H9 (cell line): ENCODE measurements at regions not wholly inside any gene's neighbourhood (a gene's known extent, or its start where the extent isn't known, plus 50 kb on each side); places are given as distances from the start of the nearest gene placed in this dataset.

Source experiments
- DNase-seq: peaks from one replicate; pipeline ENCODE4 v3.0.0-alpha.2; 2017
- H2AFZ ChIP-seq: one replicate; pipeline ENCODE4 v1.6.1; 2013; ENCODE audit warnings: mild to moderate bottlenecking, low read length, control low read depth, moderate library complexity
- H2AK5ac ChIP-seq: 2 replicates; pipeline ENCODE4 v1.6.1; 2013; ENCODE audit warnings: low read length, control low read depth, mixed read lengths; ENCODE audit not compliant: insufficient read length
- H2BK120ac ChIP-seq: one replicate; pipeline ENCODE4 v1.6.1; 2013; ENCODE audit warnings: low read depth, mild to moderate bottlenecking, low read length, control low read depth, inconsistent platforms; ENCODE audit not compliant: poor library complexity, severe bottlenecking
- H2BK12ac ChIP-seq: 2 replicates; pipeline ENCODE4 v1.6.1; 2013; ENCODE audit warnings: low read length, control low read depth, mixed read lengths, low read depth; ENCODE audit not compliant: insufficient read length
- H2BK15ac ChIP-seq: 2 replicates; pipeline ENCODE4 v1.6.1; 2013; ENCODE audit warnings: low read depth, low read length, control low read depth
- H2BK20ac ChIP-seq: one replicate; pipeline ENCODE4 v1.6.1; 2013; ENCODE audit warnings: low read depth, mild to moderate bottlenecking, low read length, control low read depth, inconsistent platforms; ENCODE audit not compliant: poor library complexity, severe bottlenecking
- H2BK5ac ChIP-seq: 2 replicates; pipeline ENCODE4 v1.6.1; 2013; ENCODE audit warnings: low read length, control low read depth, mixed read lengths; ENCODE audit not compliant: insufficient read length
- H3K14ac ChIP-seq: 2 replicates; pipeline ENCODE4 v1.6.1; 2013; ENCODE audit warnings: low read length, control low read depth; ENCODE audit not compliant: insufficient read depth
- H3K18ac ChIP-seq: 2 replicates; pipeline ENCODE4 v1.6.1; 2013; ENCODE audit warnings: low read depth, mild to moderate bottlenecking, mixed read lengths, low read length, control low read depth; ENCODE audit not compliant: insufficient read length
- H3K23ac ChIP-seq: 2 replicates; pipeline ENCODE4 v1.6.1; 2013; ENCODE audit warnings: low read length, control low read depth, mixed read lengths, low read depth; ENCODE audit not compliant: insufficient read length
- H3K23me2 ChIP-seq: 2 replicates; pipeline ENCODE4 v1.6.1; 2013; ENCODE audit warnings: low read depth, mild to moderate bottlenecking, mixed read lengths, low read length, control low read depth; ENCODE audit not compliant: insufficient read length, poor library complexity, severe bottlenecking
- H3K27ac ChIP-seq: 2 replicates; pipeline ENCODE4 v1.5.1; 2013; ENCODE audit warnings: low read length, control low read depth, mixed read lengths, low read depth; ENCODE audit not compliant: insufficient read length
- H3K27me3 ChIP-seq: 2 replicates; pipeline ENCODE4 v1.6.1; 2013; ENCODE audit warnings: low read length, control low read depth, inconsistent platforms; ENCODE audit not compliant: insufficient read depth
- H3K4ac ChIP-seq: 2 replicates; pipeline ENCODE4 v1.6.1; 2013; ENCODE audit warnings: low read depth, mild to moderate bottlenecking, control low read depth, inconsistent platforms, low read length, moderate library complexity
- H3K4me1 ChIP-seq: 2 replicates; pipeline ENCODE4 v1.6.1; 2013; ENCODE audit warnings: low read length, control low read depth, inconsistent platforms; ENCODE audit not compliant: insufficient read depth
- H3K4me2 ChIP-seq: 2 replicates; pipeline ENCODE4 v1.6.1; 2013; ENCODE audit warnings: low read length, control low read depth, mixed read lengths; ENCODE audit not compliant: insufficient read length, insufficient read depth
- H3K56ac ChIP-seq: 2 replicates; pipeline ENCODE4 v1.6.1; 2013; ENCODE audit warnings: low read depth, mild to moderate bottlenecking, mixed read lengths, low read length, control low read depth; ENCODE audit not compliant: insufficient read length
- H3K79me1 ChIP-seq: 2 replicates; pipeline ENCODE4 v1.6.1; 2013; ENCODE audit warnings: low read depth, mild to moderate bottlenecking, moderate library complexity, low read length, control low read depth, inconsistent platforms; ENCODE audit not compliant: insufficient read depth, poor library complexity, severe bottlenecking
- H3K79me2 ChIP-seq: 2 replicates; pipeline ENCODE4 v1.6.1; 2013; ENCODE audit warnings: low read length, control low read depth, inconsistent platforms; ENCODE audit not compliant: insufficient read depth
- H3K9ac ChIP-seq: 2 replicates; pipeline ENCODE4 v1.6.1; 2013; ENCODE audit warnings: low read length, control low read depth, mixed read lengths; ENCODE audit not compliant: insufficient read length; ENCODE audit errors: extremely low read depth
- H3K9me3 ChIP-seq: one replicate; pipeline ENCODE4 v1.6.1; 2013; ENCODE audit warnings: low read depth, low read length, inconsistent platforms; ENCODE audit not compliant: control insufficient read depth
- H3T11ph ChIP-seq: one replicate; pipeline ENCODE4 v1.6.1; 2013; ENCODE audit warnings: mild to moderate bottlenecking, low read length, control low read depth, inconsistent platforms
- H4K20me1 ChIP-seq: one replicate; pipeline ENCODE4 v1.6.1; 2013; ENCODE audit not compliant: control insufficient read depth, insufficient read length, insufficient read depth
- H4K5ac ChIP-seq: 2 replicates; pipeline ENCODE4 v1.6.1; 2013; ENCODE audit warnings: low read depth, mild to moderate bottlenecking, mixed read lengths, low read length, control low read depth; ENCODE audit not compliant: insufficient read length
- H4K8ac ChIP-seq: replicated peaks from 2 replicates; pipeline ENCODE4 v1.6.1; 2013; ENCODE audit warnings: low read length, control low read depth, mixed read lengths, low read depth; ENCODE audit not compliant: insufficient read length
- H4K91ac ChIP-seq: 2 replicates; pipeline ENCODE4 v1.6.1; 2013; ENCODE audit warnings: low read depth, mild to moderate bottlenecking, moderate library complexity, mixed read lengths, low read length, control low read depth; ENCODE audit not compliant: insufficient read length
- H3K27ac Mint-ChIP-seq, 3 experiments: 2 replicates in 2 of 3; 3 replicates in 1 of 3; pipeline ENCODE4 v1.8.0; 2020 to 2021; ENCODE audit warnings: mixed read lengths in 3 of 3, mild to moderate bottlenecking in 1 of 3, moderate library complexity in 1 of 3
- H3K27me3 Mint-ChIP-seq: 2 replicates; pipeline ENCODE4 v1.8.0; 2021; ENCODE audit warnings: low read depth, mild to moderate bottlenecking, moderate library complexity, mixed read lengths
- H3K36me3 Mint-ChIP-seq, 3 experiments: 2 replicates in 2 of 3; 3 replicates in 1 of 3; pipeline ENCODE4 v1.8.0; 2020 to 2021; ENCODE audit warnings: low read depth in 3 of 3, mixed read lengths in 3 of 3; ENCODE audit not compliant: insufficient read depth in 1 of 3
- H3K4me1 Mint-ChIP-seq, 2 experiments: 2 replicates each; pipeline ENCODE4 v1.8.0; 2020; ENCODE audit warnings: mixed read lengths in 2 of 2
- H3K4me3 Mint-ChIP-seq, 2 experiments: 2 replicates in 1 of 2; 3 replicates in 1 of 2; pipeline ENCODE4 v1.8.0; 2020 to 2021; ENCODE audit warnings: mild to moderate bottlenecking in 2 of 2, mixed read lengths in 2 of 2, moderate library complexity in 1 of 2
- H3K9me3 Mint-ChIP-seq, 2 experiments: 2 replicates in 1 of 2; 3 replicates in 1 of 2; pipeline ENCODE4 v1.8.0; 2020; ENCODE audit warnings: mild to moderate bottlenecking in 2 of 2, mixed read lengths in 2 of 2, moderate library complexity in 1 of 2
- CTCF ChIP-seq: fragments of 200-600 bp; sonication (generic); conservative IDR thresholded peaks from 3 replicates; pipeline ENCODE4 v1.8.0; 2021; ENCODE audit warnings: antibody characterized with exemption, mild to moderate bottlenecking
- WGBS: extraction: QIAGEN DNeasy Blood & Tissue Kit; methylation state at CpG from one replicate; pipeline ENCODE4 v1.1.7; 2013; ENCODE audit warnings: missing lambda C conversion rate, low lambda C conversion rate, mixed read lengths; ENCODE audit not compliant: insufficient read length; ENCODE audit errors: extremely low coverage; 5-methylcytosine and 5-hydroxymethylcytosine counted together

- Histone ChIP-seq H3K27me3 (no peaks in the 10 kb centered on the region), H4K91ac (no peak overlapping the region), H2BK12ac (no peak overlapping the region), H3K4ac (no peak overlapping the region), H3K18ac (no peak overlapping the region), H3K23me2 (no peaks in the 10 kb centered on the region), H4K8ac (no peak overlapping the region), H3K9ac (no peak overlapping the region), H3K79me2 (no peaks in the 10 kb centered on the region), H2BK5ac (no peak overlapping the region), H3K9me3 (no peaks in the 10 kb centered on the region), H3K23ac (no peak overlapping the region), H2AFZ (no peak overlapping the region), H3K79me1 (no peaks in the 10 kb centered on the region), H2BK120ac (no peak overlapping the region), H3K14ac (no peak overlapping the region), H2BK20ac (no peak overlapping the region), H3T11ph (no peak overlapping the region), H4K20me1 (no peaks in the 10 kb centered on the region), H3K56ac (no peak overlapping the region), H3K4me1 (peaks cover 2% of the 10 kb centered on the region; the same call in 1 of the 2 replicates), H3K27ac (no peak overlapping the region), H2BK15ac (no peak overlapping the region), H3K4me2 (no peak overlapping the region), H2AK5ac (no peak overlapping the region), H4K5ac (no peak overlapping the region)
- Mint-ChIP-seq H3K4me1 (peaks cover 27 to 33% of the 10 kb centered on the region in 2 experiments), H3K27ac (peak overlapping the region in 1 of 3 experiments; percentile 57; a peak in 2 of 7 replicates), H3K36me3 (peaks cover 0 to 8% (median 0%) of the 10 kb centered on the region in 3 experiments; a peak in 2 of 7 replicates), H3K4me3 (no peak overlapping the region), H3K27me3 (no peaks in the 10 kb centered on the region; the same call in 1 of the 2 replicates), H3K9me3 (peaks cover 0 to 3% of the 10 kb centered on the region in 2 experiments; a peak in 3 of 5 replicates)
- WGBS, result no CpG with 5 or more reads among the region's 5 CpGs
- DNase-seq, result no peak
- TF ChIP-seq CTCF, result no peak
Measured at GRCh38 chr2:128403814-128404708, 85.4 kb upstream of the HS6ST1 start.
